ENCODE measurements at regions not wholly inside any gene's neighbourhood (a gene's known extent, or its start where the extent isn't known, plus 50 kb on each side); places are given as distances from the start of the nearest gene placed in this dataset.

DNA sequence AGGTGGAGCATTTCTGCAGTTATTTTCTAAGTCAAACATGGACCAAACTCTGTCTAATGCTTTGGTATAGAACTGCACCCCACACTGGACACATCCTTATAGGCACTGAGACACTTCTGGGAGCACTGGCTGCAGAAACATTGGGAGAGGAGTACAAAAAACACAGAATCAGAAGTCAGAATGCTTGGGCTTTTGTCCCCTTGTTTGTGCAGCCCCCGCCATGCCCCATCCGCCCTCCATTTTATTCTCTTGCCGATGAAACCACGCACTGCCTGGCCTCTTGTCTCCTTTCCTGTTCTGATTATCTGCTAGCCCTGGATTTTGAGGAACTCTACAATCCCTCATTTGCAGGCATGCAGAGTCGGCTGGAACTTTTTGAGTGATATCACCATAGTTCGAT lies 1201.2 kb downstream of the TBC1D22A start:
- no peak for FAIRE-seq
- TF ChIP-seq, protein P1, sequence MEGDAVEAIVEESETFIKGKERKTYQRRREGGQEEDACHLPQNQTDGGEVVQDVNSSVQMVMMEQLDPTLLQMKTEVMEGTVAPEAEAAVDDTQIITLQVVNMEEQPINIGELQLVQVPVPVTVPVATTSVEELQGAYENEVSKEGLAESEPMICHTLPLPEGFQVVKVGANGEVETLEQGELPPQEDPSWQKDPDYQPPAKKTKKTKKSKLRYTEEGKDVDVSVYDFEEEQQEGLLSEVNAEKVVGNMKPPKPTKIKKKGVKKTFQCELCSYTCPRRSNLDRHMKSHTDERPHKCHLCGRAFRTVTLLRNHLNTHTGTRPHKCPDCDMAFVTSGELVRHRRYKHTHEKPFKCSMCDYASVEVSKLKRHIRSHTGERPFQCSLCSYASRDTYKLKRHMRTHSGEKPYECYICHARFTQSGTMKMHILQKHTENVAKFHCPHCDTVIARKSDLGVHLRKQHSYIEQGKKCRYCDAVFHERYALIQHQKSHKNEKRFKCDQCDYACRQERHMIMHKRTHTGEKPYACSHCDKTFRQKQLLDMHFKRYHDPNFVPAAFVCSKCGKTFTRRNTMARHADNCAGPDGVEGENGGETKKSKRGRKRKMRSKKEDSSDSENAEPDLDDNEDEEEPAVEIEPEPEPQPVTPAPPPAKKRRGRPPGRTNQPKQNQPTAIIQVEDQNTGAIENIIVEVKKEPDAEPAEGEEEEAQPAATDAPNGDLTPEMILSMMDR (IDR thresholded peaks at IDR 0.05; ENCODE audit: insufficient read depth, low read length, severe bottlenecking), result no peak
- Histone ChIP-seq H3K27me3 (ENCODE audit: control insufficient read depth, insufficient read depth, low read length) (no peaks in the 10 kb centered on the region), H3K36me3 (ENCODE audit: control insufficient read depth, insufficient read depth, low read length) (no peaks in the 10 kb centered on the region), H3K4me3 (ENCODE audit: low read depth, low read length) (no peak overlapping the region)
- no peak for DNase-seq (ENCODE audit: low read depth)

DNA sequence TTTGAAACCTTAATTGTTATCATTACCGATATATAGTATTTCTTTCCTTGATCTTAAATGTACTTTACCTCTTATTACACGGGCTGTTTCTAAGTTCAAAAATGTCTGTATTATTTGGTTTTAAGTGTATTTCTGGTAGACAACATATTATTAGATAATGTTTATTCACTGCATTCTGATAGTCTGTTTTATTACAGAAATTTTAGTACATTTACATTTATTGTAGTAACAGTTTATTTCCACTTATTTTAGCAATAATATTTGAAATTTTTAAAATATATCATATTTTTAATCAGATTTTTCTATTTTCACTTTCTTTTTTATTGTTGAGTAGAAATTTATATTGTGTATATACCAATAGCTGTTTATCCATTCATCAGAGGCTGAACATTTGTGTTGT lies 1195.2 kb downstream of the TBC1D22A start:
- FAIRE-seq (no peak), DNase-seq (ENCODE audit: low read depth) (no peak)
- Histone ChIP-seq H3K36me3 (ENCODE audit: control insufficient read depth, insufficient read depth, low read length) (no peaks in the 10 kb centered on the region), H3K27me3 (ENCODE audit: control insufficient read depth, insufficient read depth, low read length) (no peaks in the 10 kb centered on the region), H3K4me3 (ENCODE audit: low read depth, low read length) (no peak overlapping the region)
- TF ChIP-seq, protein P1 (IDR thresholded peaks at IDR 0.05; ENCODE audit: insufficient read depth, low read length, severe bottlenecking), result no peak

DNA sequence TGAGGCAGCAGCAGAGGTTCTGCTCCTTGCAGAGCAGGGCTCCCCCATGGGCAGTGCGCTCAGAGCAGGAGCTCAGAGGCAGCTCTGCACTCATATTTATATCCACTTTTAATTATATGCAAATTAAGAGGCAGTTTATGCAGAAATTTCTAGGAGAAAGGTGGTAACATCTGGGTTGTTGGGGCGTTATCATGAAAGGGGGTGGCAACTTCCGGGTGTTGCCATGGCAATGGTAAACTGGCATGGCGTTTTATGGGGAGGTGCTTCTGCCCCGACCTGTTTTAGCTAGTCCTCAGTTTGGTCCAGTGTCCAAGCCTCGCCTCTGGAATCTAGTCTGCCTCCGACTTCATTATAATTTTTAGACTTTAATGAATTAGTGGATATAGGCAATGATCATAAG lies 1191.7 kb downstream of the TBC1D22A start:
- no peak for DNase-seq (ENCODE audit: low read depth)
- H3K4me3 ChIP-seq (ENCODE audit: low read depth, low read length), result no peak overlapping the region
- FAIRE-seq, result no peak
- no peaks in the 10 kb centered on the region for H3K36me3 ChIP-seq (ENCODE audit: control insufficient read depth, insufficient read depth, low read length)
- TF ChIP-seq, protein P1 (IDR thresholded peaks at IDR 0.05; ENCODE audit: insufficient read depth, low read length, severe bottlenecking), result no peak
- H3K27me3 ChIP-seq (ENCODE audit: control insufficient read depth, insufficient read depth, low read length), result no peaks in the 10 kb centered on the region

DNA sequence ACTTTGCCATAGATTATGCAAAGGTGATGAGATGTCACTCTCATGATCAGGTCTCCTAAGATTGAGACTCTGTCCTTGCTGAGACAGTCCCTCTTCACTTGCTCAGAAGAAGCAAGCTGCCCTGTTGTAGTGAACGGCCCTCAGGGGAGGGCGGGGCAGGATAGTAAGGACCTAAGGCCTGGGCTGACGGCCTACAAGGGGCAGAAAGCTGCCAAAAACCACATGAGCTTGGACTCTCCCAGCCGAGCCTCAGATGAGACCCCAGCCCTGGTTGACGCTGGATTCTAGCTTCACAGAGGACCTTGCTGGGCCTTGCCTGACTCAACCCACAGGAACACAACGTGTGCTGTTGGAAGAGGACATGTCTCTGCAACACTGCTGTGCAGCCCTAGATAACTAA lies 1182.5 kb downstream of the TBC1D22A start:
- DNase-seq (ENCODE audit: low read depth) (no peak), FAIRE-seq (no peak)
- Histone ChIP-seq H3K36me3 (ENCODE audit: control insufficient read depth, insufficient read depth, low read length) (no peaks in the 10 kb centered on the region), H3K27me3 (ENCODE audit: control insufficient read depth, insufficient read depth, low read length) (no peaks in the 10 kb centered on the region), H3K4me3 (ENCODE audit: low read depth, low read length) (no peak overlapping the region)
- TF ChIP-seq, protein P1 (IDR thresholded peaks at IDR 0.05; ENCODE audit: insufficient read depth, low read length, severe bottlenecking), result no peak

DNA sequence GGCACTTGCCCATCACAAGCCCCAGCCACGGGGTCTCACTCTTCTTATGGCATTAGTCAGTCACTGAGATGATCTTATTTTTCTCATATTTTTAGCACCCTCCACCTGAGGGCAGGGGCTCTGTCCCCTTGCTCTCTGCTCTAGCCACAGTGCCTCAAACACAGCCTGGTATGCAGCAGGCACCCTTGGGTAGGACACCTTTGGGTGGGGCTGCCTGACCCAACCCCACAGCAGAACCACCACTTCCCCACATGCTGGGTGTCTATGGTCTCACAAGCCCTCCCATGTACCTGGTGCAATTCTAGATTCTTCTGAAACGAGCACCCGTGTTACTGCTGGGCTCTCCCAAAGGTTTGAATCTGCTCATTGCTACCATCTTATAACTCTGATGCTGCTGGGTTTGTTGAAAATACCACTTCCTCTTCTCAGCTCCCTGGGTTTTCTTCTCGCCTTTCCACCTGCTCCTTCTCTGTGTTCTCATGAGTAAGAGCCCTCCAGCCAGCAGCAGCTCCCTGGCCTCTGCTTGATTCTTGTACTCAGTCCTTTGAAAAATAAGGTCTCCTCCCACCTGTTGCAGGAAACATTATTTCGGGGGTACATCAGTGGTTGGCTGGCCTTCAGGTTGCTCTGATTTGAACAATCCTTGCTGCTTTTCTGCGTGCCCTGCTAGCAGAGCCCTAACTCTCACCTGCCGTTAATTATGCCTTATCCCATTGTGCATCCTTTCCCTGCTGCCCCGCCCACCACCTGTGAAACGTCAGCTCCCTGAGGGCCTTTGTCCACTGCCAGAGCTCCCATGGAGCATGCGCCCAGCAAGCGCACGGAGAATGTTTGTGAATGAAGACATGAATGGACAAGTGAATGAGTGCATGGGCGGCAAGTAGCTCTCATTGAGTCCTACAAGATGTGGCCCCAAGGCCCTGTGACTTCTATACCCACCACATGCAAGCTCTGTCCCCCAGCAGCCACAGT lies 1181.6 kb downstream of the TBC1D22A start:
- Histone ChIP-seq H3K36me3 (ENCODE audit: control insufficient read depth, insufficient read depth, low read length) (no peaks in the 10 kb centered on the region), H3K27me3 (ENCODE audit: control insufficient read depth, insufficient read depth, low read length) (no peaks in the 10 kb centered on the region), H3K4me3 (ENCODE audit: low read depth, low read length) (no peak overlapping the region)
- FAIRE-seq (no peak), DNase-seq (ENCODE audit: low read depth) (no peak)
- TF ChIP-seq, protein P1 (IDR thresholded peaks at IDR 0.05; ENCODE audit: insufficient read depth, low read length, severe bottlenecking), result no peak

Measured in bronchial epithelial cell (primary cell).